Esophagus (tissue), 2 donors: ENCODE measurements at regions not wholly inside any gene's neighbourhood (a gene's known extent, or its start where the extent isn't known, plus 50 kb on each side); places are given as distances from the start of the nearest gene placed in this dataset.
A peak's percentile ranks its signal among the peaks of the same experiment; 100 is the strongest.
"Not testable (repeated sequence)": the region's sequence is repeated elsewhere in the genome, so short reads cannot be mapped to it uniquely, and the experiment has no call there.

ENCODE experiments used
- H3K27ac ChIP-seq, 2 donors: one replicate each; pipeline ENCODE4 v1.5.1; 2013; ENCODE audit warnings: low read depth in 2 of 2, mild to moderate bottlenecking in 2 of 2, inconsistent platforms in 1 of 2, low read length in 1 of 2, moderate library complexity in 1 of 2
- H3K27me3 ChIP-seq, 2 donors: one replicate each; pipeline ENCODE4 v1.6.1; 2013; ENCODE audit warnings: low read length in 2 of 2, control low read depth in 1 of 2, mild to moderate bottlenecking in 1 of 2; ENCODE audit not compliant: insufficient read depth in 2 of 2, control insufficient read depth in 1 of 2
- H3K36me3 ChIP-seq, 2 donors: one replicate each; pipeline ENCODE4 v1.6.1; 2013; ENCODE audit warnings: low read length in 1 of 2; ENCODE audit not compliant: control insufficient read depth in 2 of 2, insufficient read depth in 2 of 2
- H3K4me1 ChIP-seq, 2 donors: one replicate each; pipeline ENCODE4 v1.6.1; 2013; ENCODE audit warnings: low read length in 1 of 2; ENCODE audit not compliant: control insufficient read depth in 2 of 2, insufficient read depth in 2 of 2
- H3K4me3 ChIP-seq, 2 donors: one replicate each; pipeline ENCODE4 v1.5.1; 2013; ENCODE audit warnings: low read length in 2 of 2, mild to moderate bottlenecking in 2 of 2, low read depth in 1 of 2, moderate library complexity in 1 of 2
- H3K9me3 ChIP-seq, 2 donors: one replicate each; pipeline ENCODE4 v1.6.1; 2013; ENCODE audit warnings: mild to moderate bottlenecking in 2 of 2, low read depth in 1 of 2, low read length in 1 of 2, moderate library complexity in 1 of 2; ENCODE audit not compliant: control insufficient read depth in 2 of 2, insufficient read depth in 1 of 2
- WGBS, 2 donors: extraction: QIAGEN DNeasy Blood & Tissue Kit; methylation state at CpG; one replicate each; pipeline ENCODE4 v1.1.7; 2013; 5-methylcytosine and 5-hydroxymethylcytosine counted together
- donor health status: healthy with polysubstance abuse.
- donor health status: Bipolar disorder and iron deficiency.

- H3K4me3 ChIP-seq: no peak overlapping the region
- H3K9me3 ChIP-seq: no peaks in the 10 kb centered on the region
- no peaks in the 10 kb centered on the region for H3K36me3 ChIP-seq
- H3K27ac ChIP-seq: no peak overlapping the region
- WGBS, 2 donors: 68 to 79% methylated on average over 4 of the region's 4 CpGs
- H3K27me3 ChIP-seq: no peaks in the 10 kb centered on the region
- no peaks in the 10 kb centered on the region for H3K4me1 ChIP-seq
Observed at GRCh38 chr2:138424436-138425140, 77.0 kb upstream of the SPOPL start.

GRCh38 chr2:138426116-138426515, 75.5 kb upstream of the SPOPL start:
- WGBS, 2 donors: 88 to 90% methylated on average over 5 of the region's 5 CpGs
- H3K27ac ChIP-seq, H3K27me3 ChIP-seq, H3K4me1 ChIP-seq, H3K9me3 ChIP-seq, H3K36me3 ChIP-seq, H3K4me3 ChIP-seq: not testable (repeated sequence)

- Histone ChIP-seq H3K27ac (no peak overlapping the region), H3K27me3 (no peaks in the 10 kb centered on the region), H3K9me3 (no peaks in the 10 kb centered on the region), H3K4me1 (no peaks in the 10 kb centered on the region), H3K36me3 (no peaks in the 10 kb centered on the region), H3K4me3 (no peak overlapping the region)
- WGBS, 2 donors: 83% methylated on average over 4 of the region's 4 CpGs
Observed at GRCh38 chr2:138428710-138429440, 72.7 kb upstream of the SPOPL start.

- no peaks in the 10 kb centered on the region for H3K27me3 ChIP-seq
- no peaks in the 10 kb centered on the region for H3K36me3 ChIP-seq
- H3K9me3 ChIP-seq: no peaks in the 10 kb centered on the region
- WGBS, 2 donors: 51 to 57% methylated on average over 3 of the region's 3 CpGs
- H3K4me3 ChIP-seq: no peak overlapping the region
- no peaks in the 10 kb centered on the region for H3K4me1 ChIP-seq
- H3K27ac ChIP-seq: no peak overlapping the region
Observed at GRCh38 chr2:138430181-138430580, 71.4 kb upstream of the SPOPL start.

GRCh38 chr2:138432971-138433370, 68.6 kb upstream of the SPOPL start:
- 60 to 68% methylated on average over 2 of the region's 2 CpGs for WGBS, 2 donors
- Histone ChIP-seq H3K27ac (no peak overlapping the region), H3K4me3 (no peak overlapping the region), H3K27me3 (no peaks in the 10 kb centered on the region), H3K36me3 (no peaks in the 10 kb centered on the region), H3K4me1 (no peaks in the 10 kb centered on the region), H3K9me3 (no peaks in the 10 kb centered on the region)

- H3K9me3 ChIP-seq: no peaks in the 10 kb centered on the region
- H3K27ac ChIP-seq: peak overlapping the region in 1 of 2 donors; percentile 7
- 68 to 77% methylated on average over 8 of the region's 8 CpGs for WGBS, 2 donors
- H3K4me3 ChIP-seq: no peak overlapping the region
- H3K27me3 ChIP-seq: no peaks in the 10 kb centered on the region
- H3K36me3 ChIP-seq: no peaks in the 10 kb centered on the region
- no peaks in the 10 kb centered on the region for H3K4me1 ChIP-seq
Observed at GRCh38 chr2:138433995-138434951, 67.3 kb upstream of the SPOPL start.

GRCh38 chr2:138435701-138436100, 65.9 kb upstream of the SPOPL start:
- no peaks in the 10 kb centered on the region for H3K9me3 ChIP-seq
- 39 to 54% methylated on average over 1 of the region's 1 CpG for WGBS, 2 donors
- H3K36me3 ChIP-seq: no peaks in the 10 kb centered on the region
- H3K4me3 ChIP-seq: no peak overlapping the region
- no peak overlapping the region for H3K27ac ChIP-seq
- no peaks in the 10 kb centered on the region for H3K4me1 ChIP-seq
- H3K27me3 ChIP-seq: no peaks in the 10 kb centered on the region

GRCh38 chr2:138439733-138440132, 61.8 kb upstream of the SPOPL start:
- 83 to 94% methylated on average over 2 of the region's 2 CpGs for WGBS, 2 donors
- Histone ChIP-seq H3K27ac (no peak overlapping the region), H3K27me3 (no peaks in the 10 kb centered on the region), H3K4me1 (no peaks in the 10 kb centered on the region), H3K9me3 (no peaks in the 10 kb centered on the region), H3K4me3 (no peak overlapping the region), H3K36me3 (no peaks in the 10 kb centered on the region)

GRCh38 chr2:138440759-138441158, 60.8 kb upstream of the SPOPL start:
- Histone ChIP-seq H3K27me3 (no peaks in the 10 kb centered on the region), H3K9me3 (no peaks in the 10 kb centered on the region), H3K4me3 (no peak overlapping the region), H3K36me3 (no peaks in the 10 kb centered on the region), H3K4me1 (no peaks in the 10 kb centered on the region), H3K27ac (no peak overlapping the region)
- 67 to 81% methylated on average over 1 of the region's 1 CpG for WGBS, 2 donors
